ENCODE measurements at regions not wholly inside any gene's neighbourhood (a gene's known extent, or its start where the extent isn't known, plus 50 kb on each side); places are given as distances from the start of the nearest gene placed in this dataset.

DNA sequence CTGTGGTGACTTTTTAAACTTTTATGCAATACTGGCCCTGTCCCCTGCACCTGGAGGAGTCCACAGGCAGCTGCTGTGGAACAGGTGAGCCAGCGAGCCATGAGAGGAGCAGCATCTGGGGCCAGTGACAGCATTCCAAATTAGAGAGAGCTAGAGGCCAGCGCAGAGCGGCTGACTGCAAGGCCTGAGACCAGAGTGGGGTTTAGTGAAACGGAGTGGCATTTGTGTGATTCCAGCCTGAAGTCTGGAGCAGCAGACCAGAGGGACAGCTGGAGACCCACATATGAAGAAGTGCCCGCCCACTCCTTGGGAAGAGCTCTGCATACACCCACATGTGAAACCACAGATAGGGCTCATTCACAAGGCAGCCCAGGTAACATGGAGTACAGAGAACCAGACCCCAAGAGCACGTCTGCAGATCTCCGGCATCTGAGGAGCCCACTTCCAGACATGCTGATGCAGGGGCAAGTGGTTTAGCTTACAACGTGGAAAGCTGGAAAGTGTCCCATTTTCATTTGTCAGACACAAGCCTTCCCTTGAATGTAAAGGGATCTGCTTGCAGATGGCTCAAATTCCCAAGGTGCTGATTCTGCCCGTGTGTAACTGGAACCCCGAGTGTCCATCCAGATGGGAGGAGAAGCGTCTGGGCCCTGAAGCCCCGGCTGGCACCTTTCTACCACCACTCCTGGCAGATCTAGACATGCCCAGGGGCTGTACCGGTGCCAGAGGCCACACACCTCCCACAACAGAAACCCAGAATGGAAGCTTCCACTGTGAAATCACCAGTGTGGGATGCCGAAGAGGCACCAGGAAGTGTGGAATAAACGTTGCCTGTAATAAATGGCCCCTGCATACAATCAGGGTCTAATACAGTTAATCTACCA, 256.0 kb upstream of the TCERG1L start:
- H3K9ac ChIP-seq (ENCODE audit: control insufficient read depth, insufficient read depth, low read length): no peak overlapping the region
- no peaks in the 10 kb centered on the region for H3K36me3 ChIP-seq (ENCODE audit: control insufficient read depth in 2 of 2, insufficient read depth in 2 of 2, low read length in 1 of 2)
- no peaks in the 10 kb centered on the region for H4K20me1 ChIP-seq (ENCODE audit: control insufficient read depth, insufficient read depth)
- H3K27me3 ChIP-seq (replicated peaks in 1 of 2; ENCODE audit: control insufficient read depth in 2 of 2, insufficient read depth in 2 of 2, low read length in 1 of 2): no peaks in the 10 kb centered on the region
- in situ Hi-C loops (cut with MboI): no loop called here
- H3K27ac ChIP-seq (ENCODE audit: control insufficient read depth, insufficient read depth): no peak overlapping the region
- POLR2A ChIA-PET: no interaction called here
- CTCF ChIA-PET: no interaction called here
- H2AFZ ChIP-seq (ENCODE audit: control insufficient read depth, low read depth, low read length): no peak overlapping the region
- intact Hi-C loops (cut with micrococcal nuclease; ENCODE audit: unreplicated experiment): no loop called here
- no peak overlapping the region for H3K4me2 ChIP-seq (ENCODE audit: control insufficient read depth, insufficient read depth)
- H3K4me1 ChIP-seq (ENCODE audit: control insufficient read depth, insufficient read depth, low read length): no peaks in the 10 kb centered on the region
- no peaks in the 10 kb centered on the region for H3K79me2 ChIP-seq (ENCODE audit: control insufficient read depth, insufficient read depth, low read length)
- no peaks in the 10 kb centered on the region for H3K9me3 ChIP-seq (replicated peaks; ENCODE audit: control insufficient read depth, insufficient read depth, low read length)
- no peak overlapping the region for H3K4me3 ChIP-seq
- SMC1A ChIA-PET (ENCODE audit: uncharacterized antibody, unreplicated experiment): no interaction called here
- FAIRE-seq (no peak), ATAC-seq (no peak), DNase-seq (ENCODE audit: low read depth, low spot score) (no peak)
- RAD21 ChIA-PET (ENCODE audit: unreplicated experiment): no interaction called here
- 22% methylated on average over 15 of the region's 15 CpGs for WGBS (ENCODE audit: insufficient coverage, insufficient replicate concordance, low lambda C conversion rate, missing lambda C conversion rate)
- TF ChIP-seq MTA2 (IDR thresholded peaks at IDR 0.05; ENCODE audit: low read depth): no peak
- no TSS peak for BruUV-seq (replicated peaks)

DNA sequence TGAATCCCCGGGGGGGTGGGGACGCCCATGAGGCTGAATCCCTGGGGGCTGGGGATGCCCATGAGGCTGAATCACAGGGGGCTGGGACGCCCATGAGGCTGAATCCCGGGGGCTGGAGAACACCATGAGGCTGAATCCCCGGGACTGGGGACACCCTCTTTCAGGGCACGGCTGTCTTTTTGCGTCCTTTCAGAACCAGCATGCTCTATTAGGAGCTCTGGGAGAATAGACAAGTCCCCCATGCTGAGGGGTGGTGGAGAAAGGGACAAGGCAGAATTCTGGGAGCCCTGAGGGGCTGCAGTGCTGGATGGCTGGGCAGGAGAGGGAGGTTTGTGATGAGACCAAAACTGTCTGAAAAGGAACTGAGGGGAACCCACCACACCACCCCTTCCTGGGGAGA, 257.3 kb upstream of the TCERG1L start:
- TF ChIP-seq CBFB (IDR thresholded peaks at IDR 0.05; ENCODE audit: low read depth): no peak
- TF ChIP-seq PBX3 (IDR thresholded peaks at IDR 0.05; ENCODE audit: insufficient replicate concordance, low read depth, low read length): no peak
- no peak for TF ChIP-seq SMARCA5 (IDR thresholded peaks at IDR 0.05)
- no peak for TF ChIP-seq IKZF1 (conservative IDR thresholded peaks at IDR 0.05)
- TF ChIP-seq RAD21 (IDR thresholded peaks at IDR 0.05; ENCODE audit: insufficient read depth, low read depth, low read length): no peak
- TF ChIP-seq, protein P1, sequence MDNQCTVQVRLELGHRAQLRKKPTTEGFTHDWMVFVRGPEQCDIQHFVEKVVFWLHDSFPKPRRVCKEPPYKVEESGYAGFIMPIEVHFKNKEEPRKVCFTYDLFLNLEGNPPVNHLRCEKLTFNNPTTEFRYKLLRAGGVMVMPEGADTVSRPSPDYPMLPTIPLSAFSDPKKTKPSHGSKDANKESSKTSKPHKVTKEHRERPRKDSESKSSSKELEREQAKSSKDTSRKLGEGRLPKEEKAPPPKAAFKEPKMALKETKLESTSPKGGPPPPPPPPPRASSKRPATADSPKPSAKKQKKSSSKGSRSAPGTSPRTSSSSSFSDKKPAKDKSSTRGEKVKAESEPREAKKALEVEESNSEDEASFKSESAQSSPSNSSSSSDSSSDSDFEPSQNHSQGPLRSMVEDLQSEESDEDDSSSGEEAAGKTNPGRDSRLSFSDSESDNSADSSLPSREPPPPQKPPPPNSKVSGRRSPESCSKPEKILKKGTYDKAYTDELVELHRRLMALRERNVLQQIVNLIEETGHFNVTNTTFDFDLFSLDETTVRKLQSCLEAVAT (IDR thresholded peaks at IDR 0.05): no peak
- in situ Hi-C loops (cut with MboI) (no loop called here), intact Hi-C loops (cut with micrococcal nuclease; ENCODE audit: unreplicated experiment) (no loop called here)
- H3K4me3 ChIP-seq: no peak overlapping the region
- ChIA-PET POLR2A (no interaction called here), RAD21 (ENCODE audit: unreplicated experiment) (no interaction called here), SMC1A (ENCODE audit: uncharacterized antibody, unreplicated experiment) (interaction anchor here (1.5 kb wide), 1 partner anchor 17 kb away, joined by 3 read pairs; no protein-coding TSS in a partner anchor), CTCF (no interaction called here)
- no peak overlapping the region for H3K27ac ChIP-seq (ENCODE audit: control insufficient read depth, insufficient read depth)
- no peaks in the 10 kb centered on the region for H3K9me3 ChIP-seq (replicated peaks; ENCODE audit: control insufficient read depth, insufficient read depth, low read length)
- FAIRE-seq (no peak), ATAC-seq (no peak), DNase-seq (ENCODE audit: low read depth, low spot score) (no peak)
- 5% methylated on average over 7 of the region's 7 CpGs for WGBS (ENCODE audit: insufficient coverage, insufficient replicate concordance, low lambda C conversion rate, missing lambda C conversion rate)
- H3K36me3 ChIP-seq (ENCODE audit: control insufficient read depth in 2 of 2, insufficient read depth in 2 of 2, low read length in 1 of 2): no peaks in the 10 kb centered on the region
- H2AFZ ChIP-seq (ENCODE audit: control insufficient read depth, low read depth, low read length): no peak overlapping the region
- no peaks in the 10 kb centered on the region for H3K27me3 ChIP-seq (replicated peaks in 1 of 2; ENCODE audit: control insufficient read depth in 2 of 2, insufficient read depth in 2 of 2, low read length in 1 of 2)
- H3K9ac ChIP-seq (ENCODE audit: control insufficient read depth, insufficient read depth, low read length): no peak overlapping the region
- no TSS peak for BruUV-seq (replicated peaks)
- no peaks in the 10 kb centered on the region for H3K4me1 ChIP-seq (ENCODE audit: control insufficient read depth, insufficient read depth, low read length)
- H3K79me2 ChIP-seq (ENCODE audit: control insufficient read depth, insufficient read depth, low read length): no peaks in the 10 kb centered on the region
- no peaks in the 10 kb centered on the region for H4K20me1 ChIP-seq (ENCODE audit: control insufficient read depth, insufficient read depth)
- H3K4me2 ChIP-seq (ENCODE audit: control insufficient read depth, insufficient read depth): no peak overlapping the region
